SK-N-DZ (cell line): ENCODE measurements at regions not wholly inside any gene's neighbourhood (a gene's known extent, or its start where the extent isn't known, plus 50 kb on each side); places are given as distances from the start of the nearest gene placed in this dataset.
"Not testable (repeated sequence)": the region's sequence is repeated elsewhere in the genome, so short reads cannot be mapped to it uniquely, and the experiment has no call there.

Experiments used
- DNase-seq: peaks from one replicate; pipeline ENCODE4 v3.0.0-alpha.2; 2015; ENCODE audit warnings: low spot score

GRCh38 chr12:111117017-111117416, 196.6 kb upstream of the MYL2 start:
- no peak for DNase-seq

DNA sequence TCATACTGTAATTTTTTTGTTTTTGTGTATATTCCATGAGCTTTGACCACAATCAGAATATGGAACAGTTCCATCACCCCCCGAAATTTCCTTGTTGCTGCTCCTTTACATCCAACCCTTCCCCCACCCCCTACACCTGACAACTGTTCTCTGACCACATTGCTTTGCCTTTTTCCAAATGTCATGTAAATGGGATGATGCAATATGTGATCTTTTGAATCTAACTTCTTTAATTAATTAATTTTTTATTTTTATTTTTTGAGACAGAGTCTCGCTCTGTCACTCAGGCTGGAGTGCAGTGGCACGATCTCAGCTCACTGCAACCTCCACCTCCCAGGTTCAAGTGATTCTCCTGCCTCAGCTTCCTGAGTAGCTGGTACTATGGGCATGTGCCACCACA, 192.9 kb upstream of the MYL2 start:
- DNase-seq = not testable (repeated sequence)

DNA sequence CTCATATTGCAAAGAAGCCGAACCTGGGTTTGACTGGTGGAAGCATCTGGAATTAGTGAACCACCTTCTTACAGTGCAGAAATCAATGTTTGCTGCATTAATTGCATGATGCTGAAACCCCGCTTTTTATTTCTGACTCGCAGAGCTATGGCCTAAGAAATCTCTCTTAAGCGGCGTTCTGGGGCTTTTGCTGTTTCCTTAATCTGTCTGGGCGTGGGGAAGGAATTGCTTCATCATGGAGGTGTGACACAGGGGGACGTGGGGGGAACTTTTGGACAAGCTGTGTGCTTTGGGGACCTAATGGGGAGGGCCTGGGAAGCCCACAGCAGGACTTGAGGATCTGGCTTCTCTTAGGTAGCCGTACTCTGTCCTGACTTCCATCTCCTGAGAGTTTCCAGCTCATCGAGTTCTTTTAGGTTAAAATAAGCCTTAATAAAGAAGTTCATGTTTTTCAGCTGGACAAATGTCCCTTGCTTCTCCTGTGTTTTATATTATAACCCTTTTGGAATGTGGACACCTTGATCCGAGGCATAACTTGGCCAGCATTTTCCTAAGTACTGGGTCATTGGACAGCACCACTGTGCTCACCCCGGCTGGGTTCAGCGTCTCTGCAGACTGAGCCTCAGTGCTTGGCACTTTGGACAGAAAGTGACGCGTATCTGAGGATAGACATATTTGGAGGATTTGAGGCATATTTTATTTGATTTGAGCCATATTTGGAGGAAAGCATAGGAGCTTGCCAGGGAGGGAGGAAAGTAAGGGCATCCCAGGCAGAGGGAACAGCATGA, 192.1 kb upstream of the MYL2 start:
- no peak for DNase-seq

DNA sequence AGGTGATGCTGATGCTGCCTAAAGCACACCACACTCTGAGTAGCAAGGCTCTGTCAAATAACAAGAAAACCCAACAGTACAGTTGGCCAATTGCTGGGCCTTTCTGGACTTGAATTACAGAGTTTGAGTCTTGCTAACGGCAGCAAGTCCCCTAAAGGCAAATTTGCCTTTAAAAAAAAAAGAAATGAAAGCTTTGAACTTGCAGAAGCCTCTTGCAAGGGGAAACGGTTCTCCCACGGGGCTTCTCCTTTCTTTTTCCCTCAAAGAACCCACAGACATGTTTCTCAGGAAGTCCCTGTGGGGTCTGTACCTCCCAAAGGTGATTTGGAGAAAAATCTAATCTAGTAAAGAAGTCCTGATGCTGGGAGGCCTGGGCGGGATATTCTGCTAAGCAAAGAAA, 191.3 kb upstream of the MYL2 start:
- DNase-seq = no peak

DNA sequence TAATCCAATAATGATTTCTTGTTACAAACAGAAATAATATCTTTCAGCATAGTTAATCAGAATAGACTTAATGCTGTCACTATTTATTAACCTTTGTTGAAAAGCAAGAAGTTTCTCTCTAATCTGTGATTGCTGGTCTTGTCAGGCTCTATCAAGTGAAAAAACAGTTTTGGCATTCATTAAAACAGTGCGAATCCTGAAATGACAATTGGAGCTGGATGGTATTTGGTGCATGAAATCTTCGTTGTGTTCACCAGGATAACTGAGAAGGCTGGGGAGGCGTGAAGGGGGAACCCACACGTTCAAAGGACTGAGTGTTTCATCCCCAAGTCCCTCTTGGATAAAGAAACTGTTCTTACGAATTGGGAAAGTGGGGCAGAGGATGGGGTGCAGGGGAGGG, 190.2 kb upstream of the MYL2 start:
- DNase-seq = no peak

DNA sequence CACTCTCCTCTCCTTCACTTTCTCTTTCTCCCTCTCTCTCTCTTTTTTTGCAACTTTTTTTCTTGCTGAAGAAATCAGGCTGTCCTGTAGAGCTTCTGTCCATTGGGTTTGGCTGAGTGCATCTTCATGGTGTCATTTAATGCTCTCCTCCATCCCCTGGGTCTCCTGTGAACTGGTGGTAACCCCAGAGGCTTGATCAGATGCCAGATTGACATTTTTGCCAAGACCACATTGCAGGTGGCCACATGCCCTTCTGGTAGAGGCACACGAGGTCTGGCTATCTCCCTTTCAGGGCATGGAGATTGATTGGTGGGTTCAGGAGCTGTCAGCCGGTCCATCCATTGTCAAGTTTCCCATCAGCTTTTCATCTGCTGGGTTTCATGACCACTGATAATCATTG, 188.3 kb upstream of the MYL2 start:
- DNase-seq = no peak

DNA sequence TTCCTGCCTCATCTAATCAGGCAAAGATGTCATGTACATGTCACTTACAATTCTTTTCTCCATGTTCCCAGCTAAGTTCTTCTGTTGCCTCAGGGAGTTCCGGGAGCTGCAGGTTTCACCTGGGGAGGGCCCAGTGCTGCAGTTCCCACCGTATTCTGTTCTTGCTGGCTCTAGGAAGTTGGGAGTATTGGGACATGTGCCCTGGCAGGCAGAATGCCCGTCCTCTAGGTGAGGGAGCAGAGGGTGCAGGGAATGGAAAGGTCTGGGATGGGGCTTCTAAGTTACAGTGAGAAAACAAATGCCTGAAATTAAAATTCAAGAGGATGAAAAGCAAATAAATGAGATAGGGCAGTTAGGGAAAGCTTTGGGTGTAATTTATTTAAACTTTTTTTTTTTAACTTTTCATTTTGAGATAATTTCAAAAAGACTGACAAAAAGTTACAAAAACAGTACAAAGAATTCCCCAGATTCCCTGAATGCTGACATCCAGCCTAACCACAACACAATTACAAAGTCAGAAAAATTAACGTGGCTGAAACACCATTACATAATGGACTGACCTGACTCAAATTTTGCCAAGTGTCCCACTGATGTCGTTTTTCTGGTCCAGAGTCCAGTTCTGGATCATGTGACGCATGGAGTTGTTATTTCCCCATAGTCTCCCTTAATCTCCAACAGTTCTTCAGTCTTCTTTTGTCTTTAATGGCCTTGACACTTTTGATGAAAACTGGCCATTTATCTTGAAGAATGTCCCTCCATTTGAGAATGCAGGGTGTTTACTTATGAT, 187.2 kb upstream of the MYL2 start:
- no peak for DNase-seq

DNA sequence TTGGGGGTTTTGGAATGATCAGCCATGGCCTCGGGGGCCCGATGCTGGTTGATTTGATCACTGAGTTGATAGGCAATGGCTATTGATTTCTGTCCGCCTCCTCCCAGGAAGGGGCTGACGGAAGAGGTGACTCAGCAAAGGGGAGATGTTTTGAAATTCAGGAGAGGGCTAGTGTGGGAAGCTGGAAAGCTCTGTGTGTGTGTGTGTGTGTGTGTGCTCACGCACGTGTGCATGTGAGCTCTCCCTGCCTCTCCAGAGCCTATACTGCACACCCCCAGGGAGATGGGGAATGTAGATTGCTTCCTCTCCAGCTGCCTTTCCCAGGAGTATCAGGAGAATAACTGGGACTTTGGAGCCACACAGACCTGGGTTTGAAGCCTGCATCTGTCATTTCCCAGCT, 184.9 kb upstream of the MYL2 start:
- no peak for DNase-seq

GRCh38 chr12:111103583-111103982, 183.2 kb upstream of the MYL2 start:
- no peak for DNase-seq

DNA sequence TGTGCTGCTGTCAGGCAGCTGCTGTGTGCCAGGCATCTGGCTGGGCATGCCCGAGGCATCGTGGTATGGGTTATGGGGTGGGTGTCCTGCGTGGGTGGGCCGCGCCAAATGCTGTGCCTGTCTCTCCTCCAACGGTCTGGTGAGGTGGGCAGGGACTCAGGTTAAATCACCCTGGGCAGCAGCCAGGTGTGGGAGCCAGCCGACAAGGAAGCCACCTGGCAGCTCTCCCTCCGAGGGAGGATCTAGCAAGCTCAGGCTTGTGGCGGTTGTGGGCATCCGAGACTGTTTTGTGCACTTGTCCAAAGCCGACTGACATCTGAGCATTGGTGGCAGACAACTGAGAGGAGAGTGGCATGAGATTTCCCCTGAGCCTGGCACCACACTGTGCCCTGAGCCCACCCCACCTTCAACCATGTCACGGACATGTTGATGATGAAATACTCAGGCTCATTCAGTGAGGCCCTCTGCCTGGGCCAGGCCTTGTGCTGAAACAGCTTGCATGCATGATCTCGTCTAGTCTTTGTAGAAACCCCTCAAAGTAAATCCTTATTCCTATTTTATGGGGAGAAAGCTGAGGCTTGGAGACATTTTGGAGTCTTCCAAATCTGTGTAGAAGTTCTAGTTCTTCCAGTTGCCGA, 181.8 kb upstream of the MYL2 start:
- DNase-seq = no peak

DNA sequence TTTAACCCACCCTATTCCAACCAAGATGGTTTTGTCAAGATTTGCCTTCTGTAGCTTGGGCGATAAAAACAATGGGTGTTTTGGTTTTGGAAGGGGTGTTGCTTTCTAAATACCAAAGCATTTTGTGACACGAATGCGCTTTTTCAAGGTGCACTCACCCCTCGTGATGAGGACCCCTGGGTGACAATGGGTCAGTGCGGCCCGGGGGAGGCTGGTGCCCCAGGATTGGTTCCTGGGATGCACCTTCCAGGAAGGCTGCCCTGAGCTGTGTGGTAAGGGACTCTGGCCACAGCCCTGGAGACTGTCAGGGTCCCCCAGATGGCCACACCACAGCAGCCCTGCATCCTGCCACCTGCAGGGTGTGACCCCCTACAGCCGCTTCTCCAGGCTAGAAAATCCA, 180.6 kb upstream of the MYL2 start:
- DNase-seq = no peak

DNA sequence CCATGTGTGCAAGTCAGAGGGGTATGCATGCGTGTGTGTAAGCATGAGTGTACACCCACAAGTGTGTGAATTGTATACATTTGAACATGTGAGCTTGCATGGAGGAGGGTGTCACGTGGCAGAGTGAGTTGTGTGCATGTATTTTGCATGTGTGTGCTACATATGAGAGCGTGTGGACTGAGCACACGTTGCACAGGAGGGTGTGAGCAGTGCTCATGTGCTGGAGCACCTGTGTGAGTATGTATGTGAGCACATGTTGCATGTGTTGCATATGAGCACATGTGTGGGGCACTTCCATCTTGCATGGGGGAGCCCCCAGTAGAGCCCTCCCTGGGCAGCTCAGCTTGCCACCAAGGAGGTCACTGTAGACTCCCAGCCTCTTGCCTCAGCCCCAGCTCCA, 180.2 kb upstream of the MYL2 start:
- no peak for DNase-seq

DNA sequence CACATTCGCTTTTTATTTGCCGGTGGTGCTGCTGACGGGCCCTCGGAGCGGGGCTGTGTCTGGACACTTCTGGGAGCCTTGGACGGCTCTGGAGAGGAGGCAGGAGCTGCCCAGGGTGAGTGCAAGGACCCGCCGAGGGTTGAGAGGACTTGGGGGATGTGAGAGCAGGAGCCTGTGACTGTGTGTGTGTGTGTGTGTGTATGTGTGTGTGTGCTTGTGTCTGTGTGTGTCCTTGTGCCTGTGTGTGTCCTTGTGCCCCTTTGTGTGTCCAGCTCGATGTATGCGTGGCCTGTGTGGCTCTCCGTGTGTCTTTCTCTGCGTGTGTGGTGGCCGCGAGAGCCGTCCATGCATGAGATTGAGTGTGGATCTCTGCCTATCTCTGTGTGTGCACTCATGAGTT, 179.6 kb upstream of the MYL2 start:
- DNase-seq = no peak

DNA sequence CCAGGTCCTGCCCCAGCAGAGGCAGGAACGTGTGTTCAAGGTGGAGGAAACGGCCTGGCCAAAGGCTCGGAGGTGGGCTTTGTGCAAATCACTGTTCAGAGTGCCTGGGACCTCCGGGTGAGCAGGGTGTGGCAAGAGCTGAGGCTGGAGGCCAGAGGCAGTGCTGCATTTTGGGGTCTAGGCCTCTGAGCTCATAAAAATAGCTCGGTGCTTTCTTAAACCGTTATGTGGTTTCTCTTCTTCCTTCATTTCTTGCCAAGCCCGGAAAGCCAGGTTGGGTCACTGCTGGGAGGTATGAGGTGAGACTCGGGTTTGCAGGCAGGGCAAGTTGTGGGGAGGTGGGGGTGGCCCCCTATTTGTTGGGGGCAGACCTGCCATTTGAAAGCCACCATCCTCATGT, 178.8 kb upstream of the MYL2 start:
- no peak for DNase-seq

GRCh38 chr12:111094157-111095010, 174.0 kb upstream of the MYL2 start:
- DNase-seq = peak; percentile 59

DNA sequence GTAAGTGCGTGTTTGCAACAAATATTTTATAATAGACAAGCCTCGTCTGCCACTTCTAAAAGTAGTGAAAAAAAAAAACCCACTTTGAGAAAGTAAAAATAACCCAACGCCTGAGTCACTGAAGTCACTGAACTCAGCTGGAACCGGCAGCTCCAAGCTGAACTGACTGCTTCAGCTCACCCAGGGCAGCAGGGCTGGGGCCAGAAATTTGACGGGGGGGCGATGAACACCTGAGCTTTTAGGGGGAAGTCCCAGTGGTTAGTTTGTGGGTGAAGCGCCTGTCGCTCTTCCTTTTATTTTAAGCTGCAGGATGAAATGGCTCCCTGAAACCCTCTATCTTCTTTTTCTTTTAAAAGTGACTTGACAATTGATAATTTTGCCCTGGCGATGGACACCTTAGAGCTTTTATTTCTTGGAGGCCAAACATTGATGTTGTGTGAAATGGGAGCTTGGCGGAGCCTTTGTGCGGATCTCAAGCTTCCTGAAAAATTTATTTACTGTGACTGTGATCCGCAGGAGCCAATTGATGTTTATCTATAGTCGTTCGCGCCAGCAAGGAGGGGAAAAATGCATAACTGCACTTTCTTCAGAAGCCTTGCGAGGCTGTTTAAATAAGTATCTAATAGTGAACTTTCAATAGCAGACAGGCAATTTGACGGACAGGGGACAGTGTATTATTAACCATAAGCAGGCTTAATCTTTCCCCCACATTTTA, 173.2 kb upstream of the MYL2 start:
- DNase-seq = no peak

- DNase-seq = no peak
Measured at GRCh38 chr12:111091051-111091450, 170.7 kb upstream of the MYL2 start.

- no peak for DNase-seq
Measured at GRCh38 chr12:111089616-111090015, 169.2 kb upstream of the MYL2 start.

- DNase-seq = no peak
Measured at GRCh38 chr12:111088409-111088808, 168.0 kb upstream of the MYL2 start.

GRCh38 chr12:111086947-111087700, 166.7 kb upstream of the MYL2 start:
- DNase-seq = no peak
